ENCODE measurements at regions not wholly inside any gene's neighbourhood (a gene's known extent, or its start where the extent isn't known, plus 50 kb on each side); places are given as distances from the start of the nearest gene placed in this dataset.

DNA sequence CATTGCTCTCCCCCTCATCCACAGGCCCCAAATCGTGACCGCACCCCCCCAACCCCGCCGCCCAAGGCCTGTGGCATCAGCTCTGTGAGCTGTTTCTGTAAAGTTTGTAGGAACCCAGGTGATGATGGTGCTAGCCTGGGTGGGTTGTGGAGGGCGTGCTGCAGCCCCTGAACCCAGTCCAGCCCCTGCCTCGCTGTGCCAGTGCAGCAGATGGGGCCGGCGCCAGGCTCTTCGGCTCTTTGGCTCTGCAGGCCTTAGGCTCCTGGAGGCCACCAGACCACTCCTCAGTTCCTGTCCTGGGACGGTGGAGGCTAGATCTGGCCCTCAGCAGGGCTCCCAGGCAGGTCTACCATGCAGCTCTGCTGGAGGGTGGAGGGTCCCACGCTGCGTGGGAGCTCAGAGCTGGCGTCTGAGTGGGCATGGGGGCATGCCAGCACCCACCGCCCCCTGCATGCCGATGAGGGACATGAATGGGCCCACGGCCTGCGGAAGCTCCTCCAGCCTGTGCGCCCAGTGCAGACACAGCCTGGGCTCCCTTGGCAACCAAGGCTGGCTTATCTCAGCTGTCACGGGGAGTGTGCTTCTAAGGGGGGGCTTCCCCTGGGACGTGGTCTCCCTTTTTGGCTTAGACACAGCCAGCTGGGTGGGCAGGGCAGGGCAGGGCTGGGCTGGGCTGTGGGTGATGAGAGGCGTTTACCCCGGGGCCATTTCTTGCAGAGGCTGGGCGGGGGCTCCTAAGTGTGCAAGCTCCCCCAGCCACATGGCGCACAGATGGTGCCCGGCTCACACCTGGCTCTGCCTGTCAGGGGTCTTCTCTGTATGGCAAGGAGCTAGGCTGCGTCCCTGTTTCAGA, 1187.6 kb downstream of the BRD1 start:
- H3K27ac ChIP-seq, result no peak overlapping the region
- TF ChIP-seq, protein P1, sequence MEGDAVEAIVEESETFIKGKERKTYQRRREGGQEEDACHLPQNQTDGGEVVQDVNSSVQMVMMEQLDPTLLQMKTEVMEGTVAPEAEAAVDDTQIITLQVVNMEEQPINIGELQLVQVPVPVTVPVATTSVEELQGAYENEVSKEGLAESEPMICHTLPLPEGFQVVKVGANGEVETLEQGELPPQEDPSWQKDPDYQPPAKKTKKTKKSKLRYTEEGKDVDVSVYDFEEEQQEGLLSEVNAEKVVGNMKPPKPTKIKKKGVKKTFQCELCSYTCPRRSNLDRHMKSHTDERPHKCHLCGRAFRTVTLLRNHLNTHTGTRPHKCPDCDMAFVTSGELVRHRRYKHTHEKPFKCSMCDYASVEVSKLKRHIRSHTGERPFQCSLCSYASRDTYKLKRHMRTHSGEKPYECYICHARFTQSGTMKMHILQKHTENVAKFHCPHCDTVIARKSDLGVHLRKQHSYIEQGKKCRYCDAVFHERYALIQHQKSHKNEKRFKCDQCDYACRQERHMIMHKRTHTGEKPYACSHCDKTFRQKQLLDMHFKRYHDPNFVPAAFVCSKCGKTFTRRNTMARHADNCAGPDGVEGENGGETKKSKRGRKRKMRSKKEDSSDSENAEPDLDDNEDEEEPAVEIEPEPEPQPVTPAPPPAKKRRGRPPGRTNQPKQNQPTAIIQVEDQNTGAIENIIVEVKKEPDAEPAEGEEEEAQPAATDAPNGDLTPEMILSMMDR (IDR thresholded peaks at IDR 0.05), result no peak
- no peak for TF ChIP-seq ZFX (IDR thresholded peaks at IDR 0.05; ENCODE audit: borderline replicate concordance)

DNA sequence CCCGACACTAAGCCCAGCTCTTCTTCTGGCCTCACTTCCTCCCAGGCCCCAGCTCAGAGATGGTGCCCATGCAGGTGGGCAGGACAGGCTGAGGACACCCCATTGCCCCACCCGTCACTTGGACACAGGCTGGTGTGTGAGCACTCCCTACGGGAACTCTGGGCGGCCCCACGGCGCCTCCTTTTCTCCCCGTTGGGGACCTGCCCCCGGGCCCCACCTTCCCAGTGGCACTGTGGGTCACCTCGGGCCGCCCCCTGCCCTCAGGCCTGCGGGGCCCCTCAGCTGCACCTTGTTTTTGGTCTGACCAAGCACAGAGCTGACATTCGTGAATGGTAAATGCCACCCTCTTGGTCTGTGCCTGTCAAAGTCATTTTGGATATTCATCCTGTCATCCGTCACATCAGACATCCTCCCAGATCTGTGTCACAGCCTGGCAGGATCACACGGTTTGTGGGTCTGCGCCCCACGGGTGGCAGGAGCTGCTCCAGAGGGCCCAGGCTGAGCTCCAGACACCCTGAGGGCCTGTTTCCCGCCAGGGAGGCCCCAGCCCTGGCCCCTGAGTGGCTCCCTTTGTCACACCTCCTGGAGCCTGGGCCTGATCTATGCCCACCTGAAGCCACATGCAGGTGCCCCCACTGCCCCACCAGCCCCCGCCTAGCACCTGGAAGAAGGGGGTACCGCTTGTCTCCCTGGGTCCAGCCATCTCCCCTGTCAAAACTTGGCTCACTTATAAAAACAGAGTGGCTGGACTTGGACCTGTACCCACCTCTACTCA, 1188.5 kb downstream of the BRD1 start:
- no peak for TF ChIP-seq ZFX (IDR thresholded peaks at IDR 0.05; ENCODE audit: borderline replicate concordance)
- TF ChIP-seq, protein P1 (IDR thresholded peaks at IDR 0.05), result no peak
- no peak overlapping the region for H3K27ac ChIP-seq

DNA sequence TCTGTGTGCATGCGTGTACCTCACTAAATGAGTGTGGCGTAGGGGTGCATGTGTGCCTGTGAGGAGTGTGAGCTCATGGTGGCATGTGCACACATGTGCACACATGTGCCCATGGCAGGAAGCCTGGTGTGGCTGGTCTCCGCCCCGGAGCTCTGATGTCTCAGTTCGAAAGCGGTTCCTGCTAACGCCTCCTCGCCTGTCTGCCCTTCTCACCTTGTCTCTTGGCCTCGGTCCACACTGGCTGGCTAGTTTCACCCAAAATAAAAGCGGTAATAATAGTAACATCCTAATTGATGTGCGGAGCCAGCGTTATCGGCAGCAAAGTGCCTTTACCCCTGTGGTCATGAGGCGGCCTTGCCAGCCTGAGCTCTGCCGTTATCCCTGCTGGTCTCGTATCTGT, 1190.4 kb downstream of the BRD1 start:
- no peak overlapping the region for H3K27ac ChIP-seq

DNA sequence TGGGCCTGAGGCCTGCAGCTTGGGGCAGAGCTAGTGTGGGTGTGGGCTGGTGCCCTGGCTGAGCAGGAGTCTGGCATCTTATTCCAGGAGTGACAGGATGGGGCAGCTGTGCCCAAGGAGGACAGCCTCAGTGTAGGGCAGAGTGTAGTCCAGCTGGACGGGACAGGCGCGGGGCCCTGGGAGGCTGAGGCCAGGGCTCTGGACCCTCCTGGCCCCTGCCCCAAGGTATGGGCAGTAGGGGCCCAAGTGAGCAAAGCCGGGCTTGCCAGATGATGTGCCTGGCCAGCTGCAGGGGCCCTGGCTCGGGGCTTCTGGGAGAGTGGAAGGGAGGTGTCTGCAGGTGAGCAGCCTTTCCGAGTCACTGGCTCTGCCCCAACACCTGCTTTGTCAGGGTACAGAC, 1190.9 kb downstream of the BRD1 start:
- no peak overlapping the region for H3K27ac ChIP-seq

More for the DNA sequence above, 1190.4 kb downstream of the BRD1 start:
- TF ChIP-seq, protein P1 (IDR thresholded peaks at IDR 0.05), result no peak
- no peak for TF ChIP-seq ZFX (IDR thresholded peaks at IDR 0.05; ENCODE audit: borderline replicate concordance)

DNA sequence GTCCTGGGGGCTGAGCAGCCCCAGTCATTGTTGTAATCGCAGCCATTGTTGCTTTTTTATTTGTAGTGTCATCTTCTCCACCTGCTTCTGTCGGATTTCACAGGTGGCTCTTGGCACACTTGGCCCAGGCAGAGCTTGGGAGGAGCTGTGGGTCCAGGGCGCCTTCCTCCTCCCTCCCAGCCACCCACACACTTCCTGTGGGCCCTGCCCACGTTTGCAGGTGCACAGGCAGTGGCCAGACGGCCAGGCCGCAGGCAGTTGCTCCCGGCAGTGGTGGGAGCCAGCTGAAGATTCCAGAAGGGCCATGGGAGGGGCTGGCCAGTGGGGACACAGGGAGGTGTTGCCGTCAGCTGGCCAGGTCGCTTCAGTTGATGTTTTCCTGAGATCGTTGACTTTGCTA, 1191.9 kb downstream of the BRD1 start:
- TF ChIP-seq, protein P1 (IDR thresholded peaks at IDR 0.05), result no peak
- TF ChIP-seq ZFX (IDR thresholded peaks at IDR 0.05; ENCODE audit: borderline replicate concordance), result no peak
- no peak overlapping the region for H3K27ac ChIP-seq

More for the DNA sequence above, 1190.9 kb downstream of the BRD1 start:
- TF ChIP-seq, protein P1 (IDR thresholded peaks at IDR 0.05), result no peak
- TF ChIP-seq ZFX (IDR thresholded peaks at IDR 0.05; ENCODE audit: borderline replicate concordance), result no peak

DNA sequence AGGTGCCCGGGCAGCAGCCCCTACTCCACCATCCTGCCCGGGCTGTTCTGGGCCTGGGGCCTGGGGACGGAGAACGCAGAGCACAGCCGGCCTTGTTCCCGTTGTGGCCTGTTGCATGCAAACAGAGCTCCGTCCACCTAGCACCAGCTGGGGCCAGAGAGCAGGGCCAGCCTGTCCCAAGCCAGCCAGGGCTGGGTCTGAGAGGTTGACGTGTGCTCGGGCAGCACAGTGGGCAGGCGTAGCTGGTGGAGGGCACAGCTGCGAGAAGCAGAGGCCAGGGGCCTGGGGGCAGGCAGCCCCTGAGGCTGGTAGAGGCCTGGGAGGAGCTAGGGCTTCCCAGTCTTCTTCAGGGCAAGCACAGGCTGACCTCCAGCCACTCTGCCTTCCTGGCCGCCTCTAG, 1192.6 kb downstream of the BRD1 start:
- TF ChIP-seq ZFX (IDR thresholded peaks at IDR 0.05; ENCODE audit: borderline replicate concordance), result no peak
- TF ChIP-seq, protein P1 (IDR thresholded peaks at IDR 0.05), result no peak

More for the DNA sequence above, 1192.6 kb downstream of the BRD1 start:
- no peak overlapping the region for H3K27ac ChIP-seq
